Thymus (tissue), 11 donors: ENCODE measurements at regions not wholly inside any gene's neighbourhood (a gene's known extent, or its start where the extent isn't known, plus 50 kb on each side); places are given as distances from the start of the nearest gene placed in this dataset.

Experiments
- DNase-seq, 9 donors: peaks; one replicate each; pipeline ENCODE4 v3.0.0-alpha.2; 2013; ENCODE audit warnings: low spot score in 9 of 9, low read depth in 6 of 9, missing footprints in 1 of 9
- H3K27ac ChIP-seq, 2 donors: one replicate each; pipeline ENCODE4 v1.5.1; 2013; ENCODE audit warnings: control low read depth in 1 of 2, low read depth in 1 of 2, low read length in 1 of 2, mild to moderate bottlenecking in 1 of 2, moderate library complexity in 1 of 2
- H3K27me3 ChIP-seq, 2 donors: one replicate each; pipeline ENCODE4 v1.5.1; 2013; ENCODE audit warnings: low read length in 1 of 2; ENCODE audit not compliant: control insufficient read depth in 2 of 2, insufficient read depth in 1 of 2
- H3K36me3 ChIP-seq, 2 donors: one replicate each; pipeline ENCODE4 v1.5.1; 2013; ENCODE audit warnings: low read length in 1 of 2, mild to moderate bottlenecking in 1 of 2, moderate library complexity in 1 of 2; ENCODE audit not compliant: control insufficient read depth in 2 of 2, insufficient read depth in 2 of 2
- H3K4me1 ChIP-seq, 2 donors: one replicate each; pipeline ENCODE4 v1.5.1; 2013; ENCODE audit warnings: low read length in 2 of 2; ENCODE audit not compliant: control insufficient read depth in 2 of 2, insufficient read depth in 2 of 2
- H3K4me3 ChIP-seq, 2 donors: one replicate each; pipeline ENCODE4 v1.5.1; 2013; ENCODE audit warnings: low read length in 2 of 2, control low read depth in 1 of 2, mild to moderate bottlenecking in 1 of 2
- H3K9me3 ChIP-seq, 2 donors: one replicate each; pipeline ENCODE4 v1.5.1; 2013; ENCODE audit warnings: low read length in 1 of 2, mild to moderate bottlenecking in 1 of 2; ENCODE audit not compliant: control insufficient read depth in 2 of 2, insufficient read depth in 1 of 2
- WGBS: extraction: QIAGEN DNeasy Blood & Tissue Kit; methylation state at CpG from one replicate; pipeline ENCODE4 v1.1.7; 2013; 5-methylcytosine and 5-hydroxymethylcytosine counted together
- donor health status: healthy.

- Histone ChIP-seq H3K36me3 (peaks cover 0 to 21% of the 10 kb centered on the region in 2 donors), H3K27ac (no peak overlapping the region), H3K4me3 (no peak overlapping the region), H3K4me1 (no peaks in the 10 kb centered on the region), H3K27me3 (no peaks in the 10 kb centered on the region), H3K9me3 (no peaks in the 10 kb centered on the region)
- DNase-seq, result no peak
- 91% methylated on average over 17 of the region's 17 CpGs for WGBS
These were observed 236.7 kb downstream of the BRD1 start for GRCh38 chr22:49590851-49591445.

- Histone ChIP-seq H3K27ac (no peak overlapping the region), H3K4me3 (no peak overlapping the region), H3K9me3 (no peaks in the 10 kb centered on the region), H3K36me3 (peaks cover 0 to 16% of the 10 kb centered on the region in 2 donors), H3K27me3 (no peaks in the 10 kb centered on the region), H3K4me1 (no peaks in the 10 kb centered on the region)
- 94% methylated on average over 17 of the region's 17 CpGs for WGBS
- no peak for DNase-seq
These were observed 237.3 kb downstream of the BRD1 start for GRCh38 chr22:49590381-49590780.

GRCh38 chr22:49589811-49590210 is 237.9 kb downstream of the BRD1 start:
- H3K9me3 ChIP-seq, result no peaks in the 10 kb centered on the region
- DNase-seq, result no peak
- peaks cover 0 to 10% of the 10 kb centered on the region in 2 donors for H3K36me3 ChIP-seq
- no peak overlapping the region for H3K4me3 ChIP-seq
- H3K4me1 ChIP-seq, result no peaks in the 10 kb centered on the region
- no peak overlapping the region for H3K27ac ChIP-seq
- WGBS, result 96% methylated on average over 18 of the region's 18 CpGs
- no peaks in the 10 kb centered on the region for H3K27me3 ChIP-seq

GRCh38 chr22:49589301-49589700 is 238.4 kb downstream of the BRD1 start:
- DNase-seq, result no peak
- no peak overlapping the region for H3K4me3 ChIP-seq
- H3K27ac ChIP-seq, result no peak overlapping the region
- WGBS, result 97% methylated on average over 14 of the region's 14 CpGs
- H3K27me3 ChIP-seq, result no peaks in the 10 kb centered on the region
- peaks cover 0 to 8% of the 10 kb centered on the region in 2 donors for H3K36me3 ChIP-seq
- no peaks in the 10 kb centered on the region for H3K9me3 ChIP-seq
- H3K4me1 ChIP-seq, result no peaks in the 10 kb centered on the region

- Histone ChIP-seq H3K36me3 (peaks cover 0 to 8% of the 10 kb centered on the region in 2 donors), H3K27me3 (no peaks in the 10 kb centered on the region), H3K27ac (no peak overlapping the region), H3K4me1 (no peaks in the 10 kb centered on the region), H3K9me3 (no peaks in the 10 kb centered on the region), H3K4me3 (no peak overlapping the region)
- 90% methylated on average over 12 of the region's 12 CpGs for WGBS
- DNase-seq, result no peak
These were observed 238.9 kb downstream of the BRD1 start for GRCh38 chr22:49588739-49589138.

GRCh38 chr22:49587987-49588386 is 239.7 kb downstream of the BRD1 start:
- Histone ChIP-seq H3K27ac (no peak overlapping the region), H3K4me3 (no peak overlapping the region), H3K36me3 (peaks cover 0 to 8% of the 10 kb centered on the region in 2 donors), H3K27me3 (no peaks in the 10 kb centered on the region), H3K4me1 (no peaks in the 10 kb centered on the region), H3K9me3 (no peaks in the 10 kb centered on the region)
- WGBS, result 95% methylated on average over 13 of the region's 13 CpGs
- DNase-seq, result no peak

GRCh38 chr22:49587421-49587820 is 240.3 kb downstream of the BRD1 start:
- Histone ChIP-seq H3K4me3 (no peak overlapping the region), H3K9me3 (no peaks in the 10 kb centered on the region), H3K27ac (no peak overlapping the region), H3K4me1 (no peaks in the 10 kb centered on the region), H3K36me3 (peaks cover 0 to 8% of the 10 kb centered on the region in 2 donors), H3K27me3 (no peaks in the 10 kb centered on the region)
- WGBS, result 92% methylated on average over 13 of the region's 13 CpGs
- DNase-seq, result no peak

GRCh38 chr22:49586873-49587272 is 240.8 kb downstream of the BRD1 start:
- peaks cover 0 to 8% of the 10 kb centered on the region in 2 donors for H3K36me3 ChIP-seq
- WGBS, result 90% methylated on average over 12 of the region's 12 CpGs
- no peaks in the 10 kb centered on the region for H3K4me1 ChIP-seq
- no peaks in the 10 kb centered on the region for H3K27me3 ChIP-seq
- no peaks in the 10 kb centered on the region for H3K9me3 ChIP-seq
- DNase-seq, result no peak
- H3K27ac ChIP-seq, result no peak overlapping the region
- H3K4me3 ChIP-seq, result no peak overlapping the region

- Histone ChIP-seq H3K4me1 (no peaks in the 10 kb centered on the region), H3K36me3 (peaks cover 0 to 8% of the 10 kb centered on the region in 2 donors), H3K9me3 (no peaks in the 10 kb centered on the region), H3K27ac (no peak overlapping the region), H3K4me3 (no peak overlapping the region), H3K27me3 (no peaks in the 10 kb centered on the region)
- DNase-seq, result no peak
- 97% methylated on average over 20 of the region's 20 CpGs for WGBS
These were observed 241.4 kb downstream of the BRD1 start for GRCh38 chr22:49586244-49586748.
